ENCODE measurements at regions not wholly inside any gene's neighbourhood (a gene's known extent, or its start where the extent isn't known, plus 50 kb on each side); places are given as distances from the start of the nearest gene placed in this dataset.

GRCh38 chr12:118880720-118881493, 100.4 kb upstream of the SRRM4 start (continued):
- TF ChIP-seq RAD21 (IDR thresholded peaks at IDR 0.05 in 1 of 2, conservative IDR thresholded peaks at IDR 0.05 in 1 of 2; ENCODE audit: low read depth in 2 of 2, low read length in 2 of 2): no peak
- TF ChIP-seq HDAC6 (IDR thresholded peaks at IDR 0.05; ENCODE audit: low read depth, low read length): no peak
